Lower leg skin (tissue), 4 donors: ENCODE measurements at regions not wholly inside any gene's neighbourhood (a gene's known extent, or its start where the extent isn't known, plus 50 kb on each side); places are given as distances from the start of the nearest gene placed in this dataset.

Source experiments
- DNase-seq, 2 donors: peaks; one replicate each; pipeline ENCODE4 v3.0.0-alpha.2; 2019; ENCODE audit warnings: low spot score in 2 of 2
- H3K4me3 ChIP-seq: fragments of 200-600 bp; sonication (generic); 2 replicates; pipeline ENCODE4 v1.5.1; 2017; ENCODE audit warnings: mild to moderate bottlenecking, low read depth; ENCODE audit not compliant: poor library complexity, severe bottlenecking
- POLR2A ChIP-seq, 2 donors: fragments of 450-650 bp; IDR thresholded peaks; one replicate each; pipeline ENCODE4 v1.6.1; 2016 to 2017; ENCODE audit warnings: antibody characterized with exemption in 2 of 2, mild to moderate bottlenecking in 1 of 2, moderate library complexity in 1 of 2
- WGBS, 2 donors: methylation state at CpG; one replicate each; pipeline ENCODE4 v1.1.5; 2018; 5-methylcytosine and 5-hydroxymethylcytosine counted together
- intact Hi-C: fragments of 100-400 bp; cut with DNase I; formaldehyde crosslinking; loops from one replicate; pipeline ENCODE4 v1.15.0; 2023; ENCODE audit warnings: low total_unique reads
- TF ChIP-seq, protein P1 (sequence below), 3 donors: fragments of 450-650 bp; IDR thresholded peaks; one replicate each; pipeline ENCODE4 v1.5.1; 2016; ENCODE audit warnings: antibody characterized with exemption in 3 of 3, mild to moderate bottlenecking in 3 of 3, moderate library complexity in 2 of 3

GRCh38 chr18:64803471-64803870, 654.6 kb upstream of the LINC00305 start:
- DNase-seq, result no peak
- WGBS, 2 donors, result 94 to 96% methylated on average over 1 of the region's 1 CpG
- H3K4me3 ChIP-seq, result no peak overlapping the region
- intact Hi-C loops, result no loop called here
- TF ChIP-seq, protein P1, sequence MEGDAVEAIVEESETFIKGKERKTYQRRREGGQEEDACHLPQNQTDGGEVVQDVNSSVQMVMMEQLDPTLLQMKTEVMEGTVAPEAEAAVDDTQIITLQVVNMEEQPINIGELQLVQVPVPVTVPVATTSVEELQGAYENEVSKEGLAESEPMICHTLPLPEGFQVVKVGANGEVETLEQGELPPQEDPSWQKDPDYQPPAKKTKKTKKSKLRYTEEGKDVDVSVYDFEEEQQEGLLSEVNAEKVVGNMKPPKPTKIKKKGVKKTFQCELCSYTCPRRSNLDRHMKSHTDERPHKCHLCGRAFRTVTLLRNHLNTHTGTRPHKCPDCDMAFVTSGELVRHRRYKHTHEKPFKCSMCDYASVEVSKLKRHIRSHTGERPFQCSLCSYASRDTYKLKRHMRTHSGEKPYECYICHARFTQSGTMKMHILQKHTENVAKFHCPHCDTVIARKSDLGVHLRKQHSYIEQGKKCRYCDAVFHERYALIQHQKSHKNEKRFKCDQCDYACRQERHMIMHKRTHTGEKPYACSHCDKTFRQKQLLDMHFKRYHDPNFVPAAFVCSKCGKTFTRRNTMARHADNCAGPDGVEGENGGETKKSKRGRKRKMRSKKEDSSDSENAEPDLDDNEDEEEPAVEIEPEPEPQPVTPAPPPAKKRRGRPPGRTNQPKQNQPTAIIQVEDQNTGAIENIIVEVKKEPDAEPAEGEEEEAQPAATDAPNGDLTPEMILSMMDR (IDR thresholded peaks at IDR 0.05), result no peak
- TF ChIP-seq POLR2A (IDR thresholded peaks at IDR 0.05), result no peak

- intact Hi-C loops, result no loop called here
- no peak for TF ChIP-seq POLR2A (IDR thresholded peaks at IDR 0.05)
- TF ChIP-seq, protein P1 (IDR thresholded peaks at IDR 0.05), result no peak
- DNase-seq, result no peak
- no peak overlapping the region for H3K4me3 ChIP-seq
These were observed 651.3 kb upstream of the LINC00305 start for GRCh38 chr18:64800151-64800550.

- TF ChIP-seq, protein P1 (IDR thresholded peaks at IDR 0.05), result no peak
- no peak for TF ChIP-seq POLR2A (IDR thresholded peaks at IDR 0.05)
- no peak overlapping the region for H3K4me3 ChIP-seq
- WGBS, 2 donors, result 90 to 92% methylated on average over 4 of the region's 4 CpGs
- no peak for DNase-seq
- intact Hi-C loops, result no loop called here
These were observed 650.5 kb upstream of the LINC00305 start for GRCh38 chr18:64799376-64799775.

- TF ChIP-seq, protein P1 (IDR thresholded peaks at IDR 0.05), result no peak
- TF ChIP-seq POLR2A (IDR thresholded peaks at IDR 0.05), result no peak
- intact Hi-C loops, result no loop called here
- WGBS, 2 donors, result 65 to 66% methylated on average over 4 of the region's 4 CpGs
- H3K4me3 ChIP-seq, result no peak overlapping the region
- DNase-seq, result no peak
These were observed 642.3 kb upstream of the LINC00305 start for GRCh38 chr18:64791236-64791635.

- no peak overlapping the region for H3K4me3 ChIP-seq
- DNase-seq, result no peak
- WGBS, 2 donors, result 37 to 61% methylated on average over 4 of the region's 4 CpGs
- intact Hi-C loops, result no loop called here
- TF ChIP-seq POLR2A (IDR thresholded peaks at IDR 0.05), result no peak
- TF ChIP-seq, protein P1 (IDR thresholded peaks at IDR 0.05), result no peak
These were observed 636.8 kb upstream of the LINC00305 start for GRCh38 chr18:64785686-64786085.

DNA sequence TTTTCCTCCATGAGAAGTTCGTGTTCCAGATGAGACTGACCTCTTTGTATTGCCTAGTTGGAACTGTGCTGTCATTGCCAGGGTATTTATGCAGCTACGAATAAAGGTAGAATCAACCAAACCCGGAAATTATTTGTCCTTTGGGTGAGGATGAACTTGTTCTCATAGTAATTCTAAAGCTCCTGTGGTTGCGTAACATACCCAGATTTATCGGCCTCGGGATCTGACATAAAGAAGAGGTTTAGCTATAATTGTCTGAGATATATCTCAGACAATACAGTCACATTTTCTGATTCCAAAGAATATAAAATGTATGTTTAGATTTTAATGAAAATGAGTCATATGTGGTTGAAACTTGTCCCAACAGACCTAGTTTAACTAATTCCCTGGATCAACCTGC, 628.7 kb upstream of the LINC00305 start:
- no peak for DNase-seq
- H3K4me3 ChIP-seq, result no peak overlapping the region
- TF ChIP-seq, protein P1 (IDR thresholded peaks at IDR 0.05), result no peak
- TF ChIP-seq POLR2A (IDR thresholded peaks at IDR 0.05), result no peak
- intact Hi-C loops, result no loop called here
- 83 to 86% methylated on average over 6 of the region's 6 CpGs for WGBS, 2 donors
